Loucy (cell line): ENCODE measurements at regions not wholly inside any gene's neighbourhood (a gene's known extent, or its start where the extent isn't known, plus 50 kb on each side); places are given as distances from the start of the nearest gene placed in this dataset.

Experiments used
- H2AFZ ChIP-seq: fragments of 200-600 bp; sonication (generic); 2 replicates; pipeline ENCODE4 v1.6.0; 2016; ENCODE audit warnings: antibody characterized with exemption, mild to moderate bottlenecking, low read length, moderate library complexity
- H3F3A ChIP-seq: fragments of 200-600 bp; 2 replicates; pipeline ENCODE4 v1.6.0; 2016; ENCODE audit warnings: antibody characterized with exemption, low read depth, mild to moderate bottlenecking
- H3K27me3 ChIP-seq: fragments of 200-600 bp; sonication (generic); 2 replicates; pipeline ENCODE4 v1.6.1; 2014; ENCODE audit warnings: low read length, mild to moderate bottlenecking; ENCODE audit not compliant: insufficient read depth, poor library complexity, severe bottlenecking
- H3K36me3 ChIP-seq: fragments of 200-600 bp; sonication (generic); 2 replicates; pipeline ENCODE4 v1.6.1; 2016; ENCODE audit warnings: low read length; ENCODE audit not compliant: insufficient read depth
- H3K4me1 ChIP-seq: fragments of 200-600 bp; sonication (generic); 2 replicates; pipeline ENCODE4 v1.5.1; 2014; ENCODE audit warnings: low read length, mild to moderate bottlenecking; ENCODE audit not compliant: insufficient read depth, poor library complexity, severe bottlenecking
- H3K4me2 ChIP-seq: fragments of 200-600 bp; sonication (generic); 2 replicates; pipeline ENCODE4 v1.6.0; 2014; ENCODE audit warnings: antibody characterized with exemption, low read length, low read depth, mild to moderate bottlenecking; ENCODE audit not compliant: poor library complexity, severe bottlenecking
- H3K4me3 ChIP-seq: fragments of 200-600 bp; sonication (generic); 2 replicates; pipeline ENCODE4 v1.5.1; 2014; ENCODE audit warnings: low read length, mild to moderate bottlenecking, mixed read lengths; ENCODE audit not compliant: poor library complexity, severe bottlenecking
- H3K79me2 ChIP-seq: fragments of 200-600 bp; sonication (generic); 2 replicates; pipeline ENCODE4 v1.6.1; 2014; ENCODE audit warnings: low read length; ENCODE audit not compliant: insufficient read depth
- H3K9ac ChIP-seq: fragments of 200-600 bp; sonication (generic); 2 replicates; pipeline ENCODE4 v1.6.0; 2014; ENCODE audit warnings: mild to moderate bottlenecking, low read depth, low read length, moderate library complexity; ENCODE audit not compliant: poor library complexity, severe bottlenecking
- H3K9me2 ChIP-seq: fragments of 200-600 bp; sonication (generic); replicated peaks from 2 replicates; pipeline ENCODE4 v1.6.1; 2016; ENCODE audit warnings: low read depth, low read length, mixed read lengths
- H3K9me3 ChIP-seq: fragments of 200-600 bp; sonication (generic); 2 replicates; pipeline ENCODE4 v1.6.1; 2014; ENCODE audit warnings: mild to moderate bottlenecking, antibody characterized with exemption, low read length, low read depth; ENCODE audit not compliant: insufficient read depth
- H4K20me1 ChIP-seq: fragments of 200-600 bp; sonication (generic); 2 replicates; pipeline ENCODE4 v1.6.0; 2014; ENCODE audit warnings: antibody characterized with exemption, low read length, mild to moderate bottlenecking; ENCODE audit not compliant: insufficient read depth, poor library complexity, severe bottlenecking
- CTCF ChIP-seq: fragments of 200-600 bp; sonication (generic); conservative IDR thresholded peaks from 2 replicates; pipeline ENCODE4 v1.5.1; 2014; ENCODE audit warnings: mild to moderate bottlenecking, antibody characterized with exemption, low read length
- EZH2phosphoT487 ChIP-seq: fragments of 200-600 bp; IDR thresholded peaks from 2 replicates; pipeline ENCODE4 v1.6.1; 2018; ENCODE audit warnings: antibody characterized with exemption, mild to moderate bottlenecking, moderate library complexity, borderline replicate concordance

- Histone ChIP-seq H3K4me2 (no peak overlapping the region), H4K20me1 (no peaks in the 10 kb centered on the region), H3K79me2 (no peaks in the 10 kb centered on the region), H3F3A (no peaks in the 10 kb centered on the region), H3K4me3 (no peak overlapping the region), H3K9me3 (no peaks in the 10 kb centered on the region), H3K36me3 (no peaks in the 10 kb centered on the region), H3K27me3 (no peaks in the 10 kb centered on the region), H3K9ac (no peak overlapping the region), H3K9me2 (no peaks in the 10 kb centered on the region), H3K4me1 (no peaks in the 10 kb centered on the region), H2AFZ (no peak overlapping the region)
- TF ChIP-seq EZH2phosphoT487 (no peak), CTCF (no peak)
Observed at GRCh38 chr10:129398711-129399141, 68.3 kb upstream of the MGMT start.

GRCh38 chr10:129400426-129400825 is 66.6 kb upstream of the MGMT start:
- H3K36me3 ChIP-seq, result no peaks in the 10 kb centered on the region
- no peak overlapping the region for H3K9ac ChIP-seq
- TF ChIP-seq EZH2phosphoT487 (no peak), CTCF (no peak)
- no peaks in the 10 kb centered on the region for H4K20me1 ChIP-seq
- no peaks in the 10 kb centered on the region for H3K79me2 ChIP-seq
- no peaks in the 10 kb centered on the region for H3K27me3 ChIP-seq
- H3K9me3 ChIP-seq, result no peaks in the 10 kb centered on the region
- no peaks in the 10 kb centered on the region for H3K4me1 ChIP-seq
- H2AFZ ChIP-seq, result no peak overlapping the region
- no peak overlapping the region for H3K4me2 ChIP-seq
- no peaks in the 10 kb centered on the region for H3K9me2 ChIP-seq
- no peak overlapping the region for H3K4me3 ChIP-seq
- no peaks in the 10 kb centered on the region for H3F3A ChIP-seq

- Histone ChIP-seq H3K27me3 (no peaks in the 10 kb centered on the region), H3K9me3 (no peaks in the 10 kb centered on the region), H3K36me3 (no peaks in the 10 kb centered on the region), H3F3A (no peaks in the 10 kb centered on the region), H3K79me2 (no peaks in the 10 kb centered on the region), H2AFZ (no peak overlapping the region), H3K9me2 (no peaks in the 10 kb centered on the region), H3K4me2 (no peak overlapping the region), H4K20me1 (no peaks in the 10 kb centered on the region), H3K4me3 (no peak overlapping the region), H3K9ac (no peak overlapping the region), H3K4me1 (no peaks in the 10 kb centered on the region)
- TF ChIP-seq EZH2phosphoT487 (no peak), CTCF (no peak)
Observed at GRCh38 chr10:129402459-129402858, 64.6 kb upstream of the MGMT start.
